SH-SY5Y (cell line): ENCODE measurements at regions not wholly inside any gene's neighbourhood (a gene's known extent, or its start where the extent isn't known, plus 50 kb on each side); places are given as distances from the start of the nearest gene placed in this dataset.

Experiments
- GATA2 ChIP-seq: IDR thresholded peaks from 2 replicates; pipeline ENCODE4 v1.6.1; 2011; ENCODE audit warnings: mild to moderate bottlenecking, low read depth, low read length
- GATA3 ChIP-seq: IDR thresholded peaks from 2 replicates; pipeline ENCODE4 v1.6.1; 2011; ENCODE audit warnings: low read depth, mild to moderate bottlenecking, low read length, moderate library complexity

DNA sequence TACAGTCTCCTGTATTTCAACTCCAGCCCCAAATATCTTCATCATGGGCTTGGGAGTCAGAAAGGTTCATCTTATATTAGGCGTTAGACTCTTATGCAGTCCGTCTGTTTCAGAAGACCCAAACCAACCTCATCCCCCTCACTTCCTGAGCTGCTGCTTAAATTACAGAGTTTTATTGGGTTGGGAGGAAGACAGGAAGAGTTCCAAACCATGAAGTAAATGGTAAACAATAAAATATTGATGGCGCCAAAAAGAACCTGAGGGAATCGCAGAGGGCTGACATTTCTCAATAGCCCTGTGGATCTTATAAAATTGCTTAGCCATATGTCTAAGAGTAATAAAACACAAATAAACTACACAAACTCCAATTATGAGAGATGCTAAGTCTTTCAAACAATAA, 116.9 kb upstream of the C3orf80 start:
- no peak for TF ChIP-seq GATA2
- no peak for TF ChIP-seq GATA3

DNA sequence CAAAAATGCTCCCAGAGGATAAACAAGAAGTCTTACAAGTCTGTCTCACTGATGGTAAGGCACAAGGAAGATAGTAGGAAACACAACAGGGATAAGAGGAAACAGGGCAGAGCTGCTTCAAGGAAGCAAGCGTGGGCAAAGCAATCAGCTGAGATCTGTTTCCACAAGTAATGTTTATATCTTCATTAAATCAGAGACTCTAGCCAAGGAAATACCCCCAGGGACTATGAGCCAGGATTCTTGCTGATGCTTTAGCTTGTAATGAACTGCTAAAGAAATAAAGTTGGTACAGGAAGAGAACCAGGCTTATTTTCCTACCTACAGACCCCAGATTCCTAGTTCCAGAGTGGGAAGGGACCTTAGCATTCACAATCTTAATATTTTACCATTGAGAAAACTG, 112.7 kb upstream of the C3orf80 start:
- no peak for TF ChIP-seq GATA2
- no peak for TF ChIP-seq GATA3

DNA sequence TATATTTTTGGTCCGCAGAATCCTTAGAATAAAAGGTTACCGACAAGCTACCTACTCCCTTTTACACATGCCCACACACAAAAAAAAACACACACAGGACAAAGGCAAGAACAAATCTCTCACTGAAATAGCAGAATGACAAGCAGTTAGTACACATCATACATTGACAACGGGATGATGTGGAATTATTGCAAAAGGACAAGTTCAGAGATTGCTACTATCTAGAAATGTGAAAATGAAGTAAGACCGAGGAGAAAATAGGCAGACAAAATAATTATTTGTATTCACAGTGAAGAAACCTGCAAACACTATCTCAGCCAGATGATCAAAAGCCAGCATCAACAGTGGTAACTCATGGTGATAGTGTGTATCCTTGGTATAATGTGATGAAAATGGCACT, 112.2 kb upstream of the C3orf80 start:
- TF ChIP-seq GATA2 (no peak), GATA3 (no peak)

DNA sequence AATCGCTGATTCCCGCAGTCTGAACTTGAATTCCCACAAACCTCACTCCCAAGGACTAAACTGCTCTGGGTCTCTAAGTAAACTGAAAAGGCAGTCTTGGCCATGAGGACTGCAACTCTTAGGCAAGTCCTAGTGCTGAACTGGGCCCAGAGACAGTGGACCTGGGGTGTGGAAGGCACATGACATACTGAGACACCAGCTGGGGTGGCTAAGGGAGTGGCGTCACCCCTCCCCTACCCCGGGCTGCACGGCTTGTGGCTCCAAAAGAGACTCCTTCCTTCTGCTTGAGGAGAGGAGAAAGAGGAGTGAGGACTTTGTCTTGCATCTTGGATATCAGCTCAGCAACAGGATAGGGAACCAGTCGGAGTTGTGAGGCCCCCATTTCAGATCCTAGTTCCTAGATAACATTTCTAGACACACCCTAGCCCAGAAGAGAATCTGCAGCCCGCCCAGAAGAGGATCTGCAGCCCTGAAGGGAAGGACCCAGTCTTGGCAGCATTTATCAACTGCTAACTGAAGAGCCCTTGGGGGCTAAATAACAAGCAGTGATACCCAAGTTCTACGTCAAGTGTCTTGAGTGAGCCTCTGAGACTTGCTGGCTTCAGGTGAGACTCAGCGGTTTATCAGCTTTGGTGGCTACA, 110.7 kb upstream of the C3orf80 start:
- no peak for TF ChIP-seq GATA2
- TF ChIP-seq GATA3, result no peak

DNA sequence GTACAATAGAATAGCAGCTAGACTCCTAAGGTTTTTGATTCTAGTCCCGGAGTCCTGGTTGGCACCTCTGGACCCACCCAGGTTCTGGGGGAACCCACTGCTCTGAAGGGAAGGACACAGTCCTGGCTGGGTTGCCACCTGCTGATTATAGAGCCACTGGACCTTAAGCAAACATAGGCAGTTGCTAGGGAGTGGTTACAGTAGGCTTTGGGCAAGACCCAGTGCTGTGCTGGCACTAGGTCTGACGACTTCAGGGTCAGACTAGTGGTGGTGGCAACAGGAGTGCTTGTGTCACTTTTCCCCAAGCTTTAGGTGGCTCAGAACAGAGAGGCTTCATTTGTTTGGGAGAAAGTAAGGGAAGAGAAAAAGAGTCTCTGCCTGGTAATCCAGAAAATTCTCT, 109.8 kb upstream of the C3orf80 start:
- TF ChIP-seq GATA3, result no peak
- no peak for TF ChIP-seq GATA2

DNA sequence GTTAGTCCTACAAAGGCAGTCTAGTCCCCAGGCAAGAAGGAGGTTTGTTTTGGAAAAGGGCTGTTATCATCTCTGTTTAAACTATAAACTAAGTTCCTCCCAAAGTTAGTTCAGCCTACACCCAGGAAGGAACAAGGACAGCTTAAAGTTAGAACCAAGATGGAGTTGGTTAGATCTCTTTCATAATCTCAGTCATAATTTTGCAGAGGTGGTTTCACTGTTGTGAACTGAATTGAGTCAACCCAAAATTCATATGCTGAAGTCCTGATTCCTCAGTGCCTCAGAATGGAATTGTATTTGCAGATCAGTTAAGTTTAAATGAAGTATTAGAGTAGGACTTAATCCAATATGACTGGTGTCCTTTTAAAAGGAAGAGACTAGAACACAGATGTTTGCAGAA, 101.0 kb upstream of the C3orf80 start:
- TF ChIP-seq GATA3 (no peak), GATA2 (no peak)

DNA sequence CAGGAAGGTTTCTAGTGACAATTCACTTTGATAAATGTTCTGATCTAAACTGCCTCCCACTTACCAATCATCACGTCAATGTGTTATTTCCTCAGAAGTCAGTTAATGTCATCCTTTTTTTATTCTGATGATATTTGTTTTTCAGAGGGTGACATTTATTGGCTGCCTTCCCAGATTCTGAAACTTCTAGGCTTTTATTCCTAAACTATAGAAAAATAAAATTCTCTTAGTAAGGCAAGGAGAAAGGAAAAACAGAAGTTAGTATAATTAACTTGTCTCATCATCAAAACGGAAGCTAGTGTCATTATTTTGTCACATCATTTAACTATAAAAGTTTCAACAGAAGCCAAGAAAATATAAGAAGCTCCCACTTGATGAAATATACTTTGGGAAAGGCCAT, 100.0 kb upstream of the C3orf80 start:
- no peak for TF ChIP-seq GATA3
- no peak for TF ChIP-seq GATA2

DNA sequence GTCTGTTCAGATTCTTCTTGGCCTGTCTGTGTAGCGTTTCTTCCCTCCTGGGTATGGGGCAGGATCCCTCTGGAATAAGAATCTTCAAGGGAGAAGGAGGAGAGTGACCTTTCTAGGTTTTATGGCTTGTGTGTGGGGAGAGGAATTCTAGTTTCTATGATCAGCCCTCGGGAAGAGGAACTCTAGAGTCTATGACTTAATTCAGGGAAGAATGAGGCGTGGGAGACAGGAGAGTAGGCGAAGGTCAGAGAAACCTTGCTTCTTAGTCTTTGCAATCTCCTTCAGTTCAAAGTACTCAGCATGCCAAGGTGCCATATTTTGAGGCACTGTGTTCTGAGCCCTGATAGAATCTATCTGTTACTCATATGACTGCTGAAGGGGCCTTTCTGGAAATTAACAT, 99.2 kb upstream of the C3orf80 start:
- TF ChIP-seq GATA2 (no peak), GATA3 (no peak)

DNA sequence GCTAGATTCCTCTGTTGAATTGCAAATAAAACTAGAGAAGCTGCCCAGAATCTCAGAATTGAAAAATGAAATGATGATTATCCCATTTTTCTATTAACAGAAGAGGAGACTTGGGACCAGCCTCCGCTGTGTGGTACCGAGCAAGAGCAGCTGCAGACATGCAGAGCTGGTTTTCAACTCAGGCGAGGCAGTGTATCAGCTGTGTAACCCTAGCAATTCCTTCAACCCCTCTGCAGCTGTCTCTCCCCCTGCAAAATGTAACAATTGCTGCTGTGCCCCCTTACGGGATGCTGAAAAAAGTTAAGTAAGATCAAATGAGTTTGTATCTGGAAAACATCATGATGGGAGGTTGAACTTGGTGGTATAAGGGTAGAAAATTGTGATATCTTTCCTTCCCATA, 98.5 kb upstream of the C3orf80 start:
- no peak for TF ChIP-seq GATA2
- no peak for TF ChIP-seq GATA3

DNA sequence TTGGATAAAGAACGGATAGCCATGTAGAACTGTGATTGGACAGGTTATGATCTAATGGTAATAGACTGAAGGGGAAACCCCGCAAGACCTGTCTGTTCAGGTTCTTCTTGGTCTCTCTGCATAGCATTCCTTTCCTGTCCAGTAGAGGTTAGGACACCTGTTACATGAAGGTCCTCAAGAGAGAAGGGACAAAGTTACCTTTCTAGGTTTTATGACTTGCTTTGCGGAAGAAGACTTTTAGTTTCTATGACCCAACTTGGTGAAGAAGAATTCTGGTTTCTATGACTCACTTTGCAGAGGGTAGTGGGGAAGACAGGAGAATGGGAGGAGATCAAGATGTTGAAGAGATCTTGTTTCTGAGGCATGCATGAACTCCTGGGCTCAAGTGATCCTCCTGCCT, 97.9 kb upstream of the C3orf80 start:
- TF ChIP-seq GATA3, result no peak
- TF ChIP-seq GATA2, result no peak

DNA sequence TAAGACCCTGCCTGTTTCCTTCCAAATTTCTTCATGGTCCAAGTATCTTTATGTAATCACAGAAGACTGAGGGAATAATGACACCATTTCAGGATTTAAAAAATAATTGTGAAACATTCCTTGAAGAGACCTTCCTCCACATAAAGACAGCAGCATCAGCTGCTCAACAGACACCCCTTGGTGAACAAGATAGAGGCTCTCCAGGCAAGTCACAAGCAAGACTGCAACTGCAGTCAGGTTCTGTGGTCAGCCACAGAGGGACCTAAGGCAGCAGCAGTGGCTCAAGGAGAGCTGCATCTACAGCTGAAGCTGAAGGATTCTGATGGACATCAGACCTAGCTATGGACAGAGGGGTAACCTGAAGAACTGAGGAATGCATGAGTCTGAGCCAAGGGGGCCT, 97.2 kb upstream of the C3orf80 start:
- TF ChIP-seq GATA2 (no peak), GATA3 (no peak)

DNA sequence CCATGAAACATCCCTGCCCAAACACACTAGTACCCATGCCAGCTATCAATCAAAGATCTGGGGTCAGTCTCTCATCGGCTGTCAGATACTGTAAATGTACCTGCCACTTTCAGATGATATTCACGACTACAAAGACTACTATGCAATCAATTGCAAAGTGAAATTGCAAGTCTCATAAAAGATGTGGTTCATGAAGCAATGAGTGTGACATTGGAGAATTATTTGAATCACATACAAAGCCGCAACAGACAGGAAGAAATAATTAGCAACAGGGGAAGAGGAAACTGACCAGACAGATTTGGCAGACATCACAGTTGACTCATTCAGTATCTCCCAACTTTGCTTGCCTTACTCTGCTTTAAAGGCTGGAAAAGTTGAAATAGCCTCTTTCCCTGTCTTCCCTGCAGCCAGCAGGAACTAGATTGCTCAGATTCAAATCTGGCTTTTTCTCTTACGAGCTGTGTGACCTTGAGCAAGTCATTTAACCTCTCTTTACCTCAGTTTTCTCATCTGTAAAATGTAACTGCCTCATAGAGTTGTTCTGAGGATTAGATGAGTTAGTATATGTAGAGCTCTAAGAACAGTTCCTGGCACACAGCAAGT, 95.7 kb upstream of the C3orf80 start:
- TF ChIP-seq GATA2 (no peak), GATA3 (no peak)

DNA sequence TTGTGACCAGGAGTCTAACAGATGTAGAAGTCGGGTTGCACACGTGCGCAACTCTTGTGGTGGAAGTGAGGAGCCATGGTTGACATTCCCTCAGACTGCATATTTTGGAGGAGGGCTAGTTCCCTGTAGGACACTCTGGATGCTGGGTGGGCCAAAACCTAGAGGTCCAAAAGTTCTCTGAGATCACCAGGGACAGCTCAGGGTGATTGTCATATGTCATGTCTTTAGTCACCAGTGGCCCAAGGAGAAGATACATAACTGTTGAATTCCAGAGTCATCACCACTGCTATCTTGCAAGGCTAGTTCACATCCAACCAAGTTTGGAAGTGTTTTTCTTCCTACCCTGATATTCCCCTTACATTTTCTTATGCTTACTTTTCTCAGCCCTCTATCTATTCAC, 95.2 kb upstream of the C3orf80 start:
- no peak for TF ChIP-seq GATA2
- TF ChIP-seq GATA3, result no peak

DNA sequence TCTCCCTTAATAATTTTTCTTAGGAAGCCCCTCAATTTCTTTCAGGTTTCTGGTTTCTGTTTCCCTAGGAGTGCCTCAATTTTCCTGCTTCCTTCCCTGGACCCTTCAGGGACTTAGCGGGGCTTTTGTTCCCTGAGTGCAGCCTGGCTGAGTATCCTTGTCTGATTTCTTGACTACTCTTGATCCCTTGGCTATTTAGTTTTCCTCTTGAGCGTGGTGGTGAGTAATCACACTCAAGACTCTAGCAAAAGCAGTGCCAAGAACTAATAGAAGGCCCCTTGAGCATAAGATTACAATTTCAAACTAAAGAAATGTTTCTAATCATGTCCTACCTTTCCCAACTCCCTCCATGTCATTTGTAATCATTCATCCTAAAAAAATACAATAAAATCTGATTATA, 94.3 kb upstream of the C3orf80 start:
- TF ChIP-seq GATA2 (no peak), GATA3 (no peak)

DNA sequence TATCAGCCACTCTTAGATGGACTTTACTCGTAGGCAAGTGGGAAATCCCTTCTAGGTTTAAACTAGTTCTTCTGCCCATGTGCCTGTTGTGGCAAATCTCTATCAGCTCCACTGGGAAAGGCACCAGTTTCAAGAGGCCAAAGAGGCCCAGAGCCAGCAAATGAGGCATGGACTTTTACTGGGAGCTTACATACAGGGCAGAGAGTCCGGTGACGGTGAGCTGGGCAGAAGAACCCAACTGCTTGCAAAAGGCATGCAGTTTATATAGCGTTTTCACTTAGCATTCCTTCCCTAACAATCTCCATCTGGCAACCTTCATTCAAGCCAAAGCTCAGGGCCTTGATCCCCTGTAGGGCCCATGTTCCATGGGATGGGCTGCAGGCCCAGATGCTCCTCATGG, 93.0 kb upstream of the C3orf80 start:
- no peak for TF ChIP-seq GATA2
- TF ChIP-seq GATA3, result no peak

DNA sequence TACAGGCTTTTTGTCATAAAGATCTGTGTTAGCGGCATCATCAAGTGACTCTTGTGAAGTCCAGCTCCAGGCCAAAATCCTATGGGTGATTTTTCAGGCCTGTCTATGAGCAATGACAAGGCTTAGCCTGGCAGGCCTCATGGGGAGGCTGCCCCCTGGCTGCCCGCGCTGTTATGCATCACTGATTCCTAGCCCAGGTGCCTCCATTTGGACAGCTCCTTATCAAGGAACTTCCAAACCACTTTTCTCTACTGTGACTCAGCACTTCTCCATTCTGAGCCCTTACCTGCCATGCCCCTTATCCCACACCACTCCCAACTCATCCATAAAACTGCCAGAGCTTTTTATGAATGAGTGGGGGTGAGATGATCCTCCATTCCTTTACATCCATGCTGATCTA, 91.5 kb upstream of the C3orf80 start:
- TF ChIP-seq GATA2, result no peak
- TF ChIP-seq GATA3, result no peak

DNA sequence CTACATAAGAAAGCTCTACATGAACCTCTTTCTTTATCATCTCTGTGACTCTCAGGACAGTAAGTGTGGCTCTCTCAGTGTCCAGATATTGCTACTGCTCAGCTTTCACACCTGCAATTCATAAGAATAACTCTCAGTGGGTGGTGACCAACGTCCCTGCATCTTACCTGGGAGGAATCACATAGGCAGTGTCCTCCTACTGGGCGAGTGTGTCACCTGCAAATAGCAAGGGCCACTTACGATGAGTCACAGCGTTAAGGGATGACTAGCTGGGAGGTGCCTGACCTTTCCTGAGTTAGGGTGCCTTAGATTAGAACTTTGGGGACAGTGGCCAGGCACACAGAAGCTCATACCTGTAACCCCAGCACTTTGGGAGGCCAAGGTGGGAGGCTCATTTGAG, 90.8 kb upstream of the C3orf80 start:
- TF ChIP-seq GATA2 (no peak), GATA3 (no peak)
